Tibial nerve (tissue), 3 donors: ENCODE measurements at regions not wholly inside any gene's neighbourhood (a gene's known extent, or its start where the extent isn't known, plus 50 kb on each side); places are given as distances from the start of the nearest gene placed in this dataset.

Experiments used
- POLR2A ChIP-seq, 2 donors: fragments of 450-650 bp; IDR thresholded peaks; one replicate each; pipeline ENCODE4 v1.6.1; 2017; ENCODE audit warnings: antibody characterized with exemption in 2 of 2, mild to moderate bottlenecking in 2 of 2, moderate library complexity in 2 of 2
- TF ChIP-seq, protein P1 (sequence below), 5 experiments: fragments of 200-600 bp in 3 of 5; fragments of 450-650 bp in 2 of 5; sonication (generic) in 3 of 5; IDR thresholded peaks; one replicate each; pipeline ENCODE4 v1.5.1; 2016 to 2019; ENCODE audit warnings: antibody characterized with exemption in 5 of 5, mild to moderate bottlenecking in 3 of 5, moderate library complexity in 2 of 5

DNA sequence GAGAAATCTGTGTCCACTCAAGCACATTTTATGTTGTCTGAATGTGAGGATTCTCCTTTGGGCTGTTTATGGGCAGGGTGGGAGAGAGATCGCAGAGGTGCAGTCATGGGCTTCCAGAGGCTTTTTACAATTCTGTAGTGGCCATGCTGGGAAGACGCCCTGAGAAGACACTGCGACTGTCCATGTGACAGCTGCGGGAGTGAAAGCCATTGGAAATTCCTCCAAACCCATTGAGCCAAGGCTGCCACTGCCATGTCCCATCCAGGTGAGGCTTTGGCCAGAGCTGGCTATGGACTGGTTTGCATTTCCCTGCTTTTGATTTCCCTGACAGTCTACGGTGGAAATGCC, 216.9 kb upstream of the ECI2 start:
- no peak for TF ChIP-seq POLR2A (IDR thresholded peaks at IDR 0.05)
- TF ChIP-seq, protein P1, sequence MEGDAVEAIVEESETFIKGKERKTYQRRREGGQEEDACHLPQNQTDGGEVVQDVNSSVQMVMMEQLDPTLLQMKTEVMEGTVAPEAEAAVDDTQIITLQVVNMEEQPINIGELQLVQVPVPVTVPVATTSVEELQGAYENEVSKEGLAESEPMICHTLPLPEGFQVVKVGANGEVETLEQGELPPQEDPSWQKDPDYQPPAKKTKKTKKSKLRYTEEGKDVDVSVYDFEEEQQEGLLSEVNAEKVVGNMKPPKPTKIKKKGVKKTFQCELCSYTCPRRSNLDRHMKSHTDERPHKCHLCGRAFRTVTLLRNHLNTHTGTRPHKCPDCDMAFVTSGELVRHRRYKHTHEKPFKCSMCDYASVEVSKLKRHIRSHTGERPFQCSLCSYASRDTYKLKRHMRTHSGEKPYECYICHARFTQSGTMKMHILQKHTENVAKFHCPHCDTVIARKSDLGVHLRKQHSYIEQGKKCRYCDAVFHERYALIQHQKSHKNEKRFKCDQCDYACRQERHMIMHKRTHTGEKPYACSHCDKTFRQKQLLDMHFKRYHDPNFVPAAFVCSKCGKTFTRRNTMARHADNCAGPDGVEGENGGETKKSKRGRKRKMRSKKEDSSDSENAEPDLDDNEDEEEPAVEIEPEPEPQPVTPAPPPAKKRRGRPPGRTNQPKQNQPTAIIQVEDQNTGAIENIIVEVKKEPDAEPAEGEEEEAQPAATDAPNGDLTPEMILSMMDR (IDR thresholded peaks at IDR 0.05): peak in 1 of 5 experiments; percentile 5
